Gastrocnemius medialis (tissue), 4 donors: ENCODE measurements at regions not wholly inside any gene's neighbourhood (a gene's known extent, or its start where the extent isn't known, plus 50 kb on each side); places are given as distances from the start of the nearest gene placed in this dataset.

ENCODE experiments used
- CTCF ChIP-seq, 5 experiments: fragments of 450-650 bp in 3 of 5; fragments of 200-600 bp in 2 of 5; sonication (generic) in 2 of 5; IDR thresholded peaks in 4 of 5; conservative IDR thresholded peaks in 1 of 5; 1 replicate in 4 of 5; 2 replicates in 1 of 5; pipeline ENCODE4 v1.5.1; 2016 to 2019; ENCODE audit warnings: antibody characterized with exemption in 5 of 5, mild to moderate bottlenecking in 3 of 5, moderate library complexity in 3 of 5
- POLR2A ChIP-seq, 2 donors: fragments of 450-650 bp; IDR thresholded peaks; one replicate each; pipeline ENCODE4 v1.6.1; 2017; ENCODE audit warnings: antibody characterized with exemption in 2 of 2, mild to moderate bottlenecking in 2 of 2, moderate library complexity in 2 of 2

GRCh38 chr2:163934131-163934530 lies 198.3 kb upstream of the FIGN start:
- TF ChIP-seq CTCF (IDR thresholded peaks at IDR 0.05 in 4 of 5, conservative IDR thresholded peaks at IDR 0.05 in 1 of 5) (no peak), POLR2A (IDR thresholded peaks at IDR 0.05) (no peak)
